ENCODE measurements at regions not wholly inside any gene's neighbourhood (a gene's known extent, or its start where the extent isn't known, plus 50 kb on each side); places are given as distances from the start of the nearest gene placed in this dataset.

GRCh38 chr6:125512621-125513020, 210.9 kb upstream of the HDDC2 start:
- Mint-ChIP-seq H3K36me3 (ENCODE audit: low read depth) (no peaks in the 10 kb centered on the region), H3K27me3 (no peaks in the 10 kb centered on the region), H3K4me1 (no peaks in the 10 kb centered on the region), H3K9me3 (no peaks in the 10 kb centered on the region), H3K27ac (no peak overlapping the region), H3K4me3 (no peak overlapping the region)
- ChIA-PET POLR2A (no interaction called here), CTCF (no interaction called here)
- DNase-seq: no peak

- DNase-seq: no peak
- Mint-ChIP-seq H3K27me3 (no peaks in the 10 kb centered on the region), H3K36me3 (ENCODE audit: low read depth) (no peaks in the 10 kb centered on the region), H3K9me3 (no peaks in the 10 kb centered on the region), H3K27ac (no peak overlapping the region), H3K4me3 (no peak overlapping the region), H3K4me1 (no peaks in the 10 kb centered on the region)
- CTCF ChIA-PET: no interaction called here
- POLR2A ChIA-PET: no interaction called here
Measured at GRCh38 chr6:125513978-125514377, 212.2 kb upstream of the HDDC2 start.

- H3K27ac Mint-ChIP-seq: no peak overlapping the region
- ChIA-PET POLR2A (no interaction called here), CTCF (no interaction called here)
- no peaks in the 10 kb centered on the region for H3K9me3 Mint-ChIP-seq
- no peak overlapping the region for H3K4me3 Mint-ChIP-seq
- DNase-seq: no peak
- H3K27me3 Mint-ChIP-seq: peaks cover 2% of the 10 kb centered on the region
- H3K4me1 Mint-ChIP-seq: no peaks in the 10 kb centered on the region
- H3K36me3 Mint-ChIP-seq (ENCODE audit: low read depth): no peaks in the 10 kb centered on the region
Measured at GRCh38 chr6:125516644-125517043, 214.9 kb upstream of the HDDC2 start.

DNA sequence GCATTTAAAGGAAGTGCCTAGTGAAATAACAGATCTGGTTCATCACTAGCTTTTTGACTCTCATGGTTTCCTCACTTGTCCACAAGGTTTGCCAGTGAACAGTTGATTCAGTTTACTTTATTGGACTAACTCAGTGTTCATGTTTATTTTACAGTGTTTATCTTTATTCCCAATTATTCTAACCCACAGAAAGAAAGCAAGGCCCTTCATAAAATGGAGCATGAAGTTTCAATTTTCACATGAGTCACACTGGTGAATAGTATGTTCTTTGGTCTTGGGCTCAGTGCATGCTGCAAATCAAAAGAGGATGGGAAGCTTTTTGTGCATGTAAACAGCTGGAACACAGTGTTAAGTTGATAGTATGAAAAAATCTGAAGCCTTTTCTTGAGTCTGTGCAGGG, 217.6 kb upstream of the HDDC2 start:
- Mint-ChIP-seq H3K27ac (no peak overlapping the region), H3K4me1 (no peaks in the 10 kb centered on the region), H3K9me3 (no peaks in the 10 kb centered on the region), H3K4me3 (no peak overlapping the region), H3K36me3 (ENCODE audit: low read depth) (no peaks in the 10 kb centered on the region), H3K27me3 (peaks cover 2% of the 10 kb centered on the region)
- DNase-seq: no peak
- ChIA-PET CTCF (no interaction called here), POLR2A (interaction anchor here (0.6 kb wide), 1 partner anchor 164 kb away, joined by 3 read pairs; no protein-coding TSS in a partner anchor)

GRCh38 chr6:125524356-125524755, 222.6 kb upstream of the HDDC2 start:
- ChIA-PET CTCF (no interaction called here), POLR2A (no interaction called here)
- no peak for DNase-seq
- Mint-ChIP-seq H3K4me1 (no peaks in the 10 kb centered on the region), H3K27me3 (peaks cover 13% of the 10 kb centered on the region), H3K27ac (no peak overlapping the region), H3K36me3 (ENCODE audit: low read depth) (no peaks in the 10 kb centered on the region), H3K9me3 (no peaks in the 10 kb centered on the region), H3K4me3 (no peak overlapping the region)

GRCh38 chr6:125526007-125526720, 223.3 kb upstream of the HEY2 start:
- Mint-ChIP-seq H3K36me3 (ENCODE audit: low read depth) (no peaks in the 10 kb centered on the region), H3K9me3 (no peaks in the 10 kb centered on the region), H3K27me3 (peaks cover 24% of the 10 kb centered on the region), H3K4me3 (no peak overlapping the region), H3K4me1 (no peaks in the 10 kb centered on the region), H3K27ac (no peak overlapping the region)
- DNase-seq: no peak
- POLR2A ChIA-PET: no interaction called here
- CTCF ChIA-PET: no interaction called here

GRCh38 chr6:125528621-125529041, 220.8 kb upstream of the HEY2 start:
- DNase-seq: no peak
- ChIA-PET POLR2A (no interaction called here), CTCF (no interaction called here)
- Mint-ChIP-seq H3K4me1 (no peaks in the 10 kb centered on the region), H3K27ac (no peak overlapping the region), H3K9me3 (no peaks in the 10 kb centered on the region), H3K27me3 (peaks cover 38% of the 10 kb centered on the region), H3K4me3 (no peak overlapping the region), H3K36me3 (ENCODE audit: low read depth) (no peaks in the 10 kb centered on the region)

- CTCF ChIA-PET: no interaction called here
- POLR2A ChIA-PET: no interaction called here
- Mint-ChIP-seq H3K27me3 (peaks cover 40% of the 10 kb centered on the region), H3K4me3 (no peak overlapping the region), H3K9me3 (no peaks in the 10 kb centered on the region), H3K4me1 (no peaks in the 10 kb centered on the region), H3K27ac (no peak overlapping the region), H3K36me3 (ENCODE audit: low read depth) (no peaks in the 10 kb centered on the region)
- DNase-seq: no peak
Measured at GRCh38 chr6:125529061-125529460, 220.4 kb upstream of the HEY2 start.

- Mint-ChIP-seq H3K9me3 (no peaks in the 10 kb centered on the region), H3K27me3 (peaks cover 48% of the 10 kb centered on the region), H3K27ac (no peak overlapping the region), H3K36me3 (ENCODE audit: low read depth) (no peaks in the 10 kb centered on the region), H3K4me1 (no peaks in the 10 kb centered on the region), H3K4me3 (no peak overlapping the region)
- ChIA-PET POLR2A (no interaction called here), CTCF (no interaction called here)
- DNase-seq: no peak
Measured at GRCh38 chr6:125533710-125534397, 215.6 kb upstream of the HEY2 start.

GRCh38 chr6:125534430-125535263, 214.8 kb upstream of the HEY2 start:
- no peaks in the 10 kb centered on the region for H3K9me3 Mint-ChIP-seq
- peaks cover 42% of the 10 kb centered on the region for H3K27me3 Mint-ChIP-seq
- ChIA-PET POLR2A (no interaction called here), CTCF (no interaction called here)
- no peak overlapping the region for H3K27ac Mint-ChIP-seq
- no peak overlapping the region for H3K4me3 Mint-ChIP-seq
- DNase-seq: no peak
- no peaks in the 10 kb centered on the region for H3K36me3 Mint-ChIP-seq (ENCODE audit: low read depth)
- no peaks in the 10 kb centered on the region for H3K4me1 Mint-ChIP-seq

GRCh38 chr6:125537090-125537489, 212.3 kb upstream of the HEY2 start:
- Mint-ChIP-seq H3K27ac (no peak overlapping the region), H3K4me1 (no peaks in the 10 kb centered on the region), H3K27me3 (peaks cover 29% of the 10 kb centered on the region), H3K9me3 (no peaks in the 10 kb centered on the region), H3K4me3 (no peak overlapping the region), H3K36me3 (ENCODE audit: low read depth) (no peaks in the 10 kb centered on the region)
- POLR2A ChIA-PET: no interaction called here
- CTCF ChIA-PET: no interaction called here
- no peak for DNase-seq

GRCh38 chr6:125539892-125540291, 209.5 kb upstream of the HEY2 start:
- ChIA-PET POLR2A (no interaction called here), CTCF (no interaction called here)

DNA sequence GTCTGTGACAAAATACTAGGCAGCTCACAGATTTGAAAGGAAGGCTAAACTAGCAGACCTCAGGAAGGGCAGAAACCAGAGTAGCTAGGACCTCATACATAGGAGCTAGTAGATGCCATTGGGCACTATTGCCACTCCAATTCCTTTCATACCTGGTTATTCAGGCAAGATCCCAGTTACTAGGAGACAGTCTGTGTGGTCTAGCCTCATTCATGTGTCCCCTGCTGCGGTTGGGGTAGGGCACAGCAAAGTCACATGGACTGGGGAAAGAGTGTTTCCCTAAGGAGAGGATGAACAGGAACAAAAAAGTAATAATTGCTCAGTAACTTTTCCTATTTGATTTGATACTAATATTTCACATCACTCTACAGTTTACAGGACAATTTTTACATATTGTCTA, 204.6 kb upstream of the HEY2 start:
- no peak for DNase-seq
- H3K4me1 Mint-ChIP-seq: no peaks in the 10 kb centered on the region
- H3K9me3 Mint-ChIP-seq: no peaks in the 10 kb centered on the region
- no peaks in the 10 kb centered on the region for H3K27me3 Mint-ChIP-seq
- no peaks in the 10 kb centered on the region for H3K36me3 Mint-ChIP-seq (ENCODE audit: low read depth)
- CTCF ChIA-PET: no interaction called here
- POLR2A ChIA-PET: no interaction called here
- no peak overlapping the region for H3K4me3 Mint-ChIP-seq
- no peak overlapping the region for H3K27ac Mint-ChIP-seq

More at GRCh38 chr6:125539892-125540291, 209.5 kb upstream of the HEY2 start:
- Mint-ChIP-seq H3K27ac (no peak overlapping the region), H3K27me3 (peaks cover 10% of the 10 kb centered on the region), H3K4me1 (no peaks in the 10 kb centered on the region), H3K9me3 (no peaks in the 10 kb centered on the region), H3K36me3 (ENCODE audit: low read depth) (no peaks in the 10 kb centered on the region), H3K4me3 (no peak overlapping the region)
- no peak for DNase-seq

Measured in activated CD4-positive, alpha-beta memory T cell treated with anti-CD3 and anti-CD28 coated beads, Interleukin-2, amount 10 ng/mL, durations not matched to agents 7 days and 5 days (primary cell).